PFSK-1 (cell line): ENCODE measurements at regions not wholly inside any gene's neighbourhood (a gene's known extent, or its start where the extent isn't known, plus 50 kb on each side); places are given as distances from the start of the nearest gene placed in this dataset.

Experiments
- POLR2AphosphoS5 ChIP-seq: IDR thresholded peaks from 2 replicates; pipeline ENCODE4 v1.6.1; 2012; ENCODE audit warnings: low read depth, mild to moderate bottlenecking, control low read depth, low read length, moderate library complexity
- REST ChIP-seq, 2 experiments: IDR thresholded peaks; 2 replicates each; pipeline versions ENCODE4 v1.6.1 to v1.8.0; 2011 to 2012; ENCODE audit warnings: low read depth in 2 of 2, low read length in 2 of 2, control low read depth in 1 of 2, inconsistent platforms in 1 of 2, mild to moderate bottlenecking in 1 of 2, moderate library complexity in 1 of 2; ENCODE audit not compliant: insufficient read depth in 1 of 2
- TAF1 ChIP-seq: IDR thresholded peaks from 2 replicates; pipeline ENCODE4 v1.6.1; 2012; ENCODE audit warnings: low read length, control low read depth, borderline replicate concordance; ENCODE audit not compliant: insufficient read depth

- no peak for TF ChIP-seq REST (IDR thresholded peaks at IDR 0.05; ENCODE audit: insufficient read depth in 1 of 2, low read depth in 2 of 2, low read length in 2 of 2)
- TF ChIP-seq TAF1 = no peak
- TF ChIP-seq POLR2AphosphoS5 = no peak
Measured at GRCh38 chr4:53734584-53735353, 143.5 kb upstream of the LNX1 start.
